ENCODE measurements at regions not wholly inside any gene's neighbourhood (a gene's known extent, or its start where the extent isn't known, plus 50 kb on each side); places are given as distances from the start of the nearest gene placed in this dataset.

DNA sequence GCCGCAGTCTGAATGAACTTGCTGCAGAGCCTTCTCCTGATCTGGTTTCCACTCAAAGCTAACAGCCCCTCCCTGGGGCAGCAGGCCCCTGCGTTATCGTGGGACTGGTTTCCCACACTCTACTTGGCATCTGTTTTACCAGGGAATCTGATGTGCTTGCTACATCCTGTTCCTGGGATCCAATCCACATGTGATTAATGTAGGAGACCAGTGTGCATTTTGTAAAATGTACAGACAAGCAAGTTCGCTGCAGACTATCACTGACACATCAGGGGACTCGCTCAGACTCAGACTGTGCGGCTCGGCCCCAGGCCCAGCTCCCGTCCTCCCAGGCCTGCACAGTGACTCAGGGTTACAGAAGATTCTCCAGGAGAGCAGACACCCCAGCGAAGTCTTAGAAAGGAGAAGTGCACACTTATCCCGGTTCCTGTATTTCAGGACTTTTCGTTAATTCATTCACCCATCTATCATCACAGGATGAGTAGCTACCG lies 340.1 kb downstream of the MATN1 start:
- no peak for DNase-seq (ENCODE audit: low spot score)
- no peak for FAIRE-seq

DNA sequence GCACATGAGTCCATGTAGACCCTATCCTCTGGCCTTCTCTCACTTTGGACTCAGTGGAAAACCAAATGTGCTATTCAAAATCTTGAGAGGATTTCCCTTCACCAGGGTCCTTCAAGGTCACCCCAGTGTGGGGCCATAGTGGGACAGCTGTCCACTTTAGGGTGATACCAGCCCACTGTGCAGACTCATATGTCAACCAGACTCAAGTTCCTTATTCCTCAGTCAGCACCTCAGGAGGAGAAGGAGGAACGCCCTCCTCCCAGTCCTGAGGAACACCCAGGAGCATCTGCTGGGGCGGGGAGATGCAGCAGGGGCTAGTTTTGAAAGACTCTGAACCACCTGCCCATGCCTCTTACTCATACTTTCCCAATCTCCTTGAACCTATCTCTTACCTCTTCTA lies 340.9 kb downstream of the MATN1 start:
- no peak for FAIRE-seq
- DNase-seq (ENCODE audit: low spot score): no peak

DNA sequence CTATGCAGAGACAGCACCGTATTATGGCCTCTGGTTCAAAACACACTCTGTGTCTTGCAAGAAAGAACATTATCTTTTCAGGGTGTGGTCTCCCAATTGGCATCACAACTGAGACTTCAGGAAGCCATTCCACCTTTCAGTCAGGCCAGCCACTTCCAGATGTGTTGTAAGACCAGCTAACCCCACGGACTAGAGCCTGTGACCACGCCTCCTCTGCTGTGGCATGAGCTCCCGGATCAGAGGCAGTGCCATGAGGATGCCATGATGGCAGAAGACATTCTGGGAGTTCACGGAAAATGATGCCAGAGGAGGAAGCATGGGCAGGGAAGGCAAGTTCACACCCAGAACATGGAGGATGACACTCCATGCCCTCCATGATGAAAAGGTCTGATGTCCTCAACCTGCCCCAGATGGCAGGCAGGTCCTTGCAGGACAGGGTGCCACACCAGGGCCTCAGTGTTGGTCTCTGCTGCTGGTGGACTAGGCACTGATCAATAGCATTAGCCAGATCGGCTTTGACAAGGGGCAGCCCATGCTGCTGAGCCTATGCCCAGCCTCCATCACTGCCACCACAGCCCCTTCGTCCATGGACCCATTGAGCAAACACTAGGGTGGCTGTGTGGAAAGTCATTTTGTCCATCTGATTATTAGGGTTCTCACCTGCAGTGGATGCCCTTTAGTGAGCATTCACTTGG lies 341.6 kb downstream of the MATN1 start:
- FAIRE-seq (no peak), DNase-seq (ENCODE audit: low spot score) (no peak)

DNA sequence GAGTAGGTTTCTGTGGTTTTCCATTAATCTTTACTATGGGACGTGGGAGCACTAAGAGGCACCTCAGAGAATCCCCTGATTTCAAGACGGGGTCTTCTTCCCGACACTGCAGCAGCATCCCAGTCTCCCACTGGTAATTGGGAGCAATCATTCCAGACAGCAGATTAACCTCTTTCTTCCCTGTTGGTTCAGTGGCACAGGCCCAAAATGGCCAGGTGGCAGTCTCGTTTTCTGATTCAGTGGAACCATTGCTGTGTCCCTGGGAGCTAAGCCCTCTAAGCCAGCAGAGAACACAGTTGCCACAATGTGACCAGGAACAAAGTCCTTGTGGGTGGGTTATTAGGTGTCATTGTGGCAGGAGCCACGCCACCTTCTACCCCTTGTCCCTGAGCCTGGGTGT lies 342.1 kb downstream of the MATN1 start:
- FAIRE-seq (no peak), DNase-seq (ENCODE audit: low spot score) (no peak)

GRCh38 chr1:30380625-30380984 lies 342.8 kb downstream of the MATN1 start:
- no peak for FAIRE-seq
- DNase-seq (ENCODE audit: low spot score): no peak

- DNase-seq (ENCODE audit: low spot score) (peak; percentile 63), FAIRE-seq (peak; percentile 43)
These were observed 343.4 kb downstream of the MATN1 start for GRCh38 chr1:30379684-30380624.

DNA sequence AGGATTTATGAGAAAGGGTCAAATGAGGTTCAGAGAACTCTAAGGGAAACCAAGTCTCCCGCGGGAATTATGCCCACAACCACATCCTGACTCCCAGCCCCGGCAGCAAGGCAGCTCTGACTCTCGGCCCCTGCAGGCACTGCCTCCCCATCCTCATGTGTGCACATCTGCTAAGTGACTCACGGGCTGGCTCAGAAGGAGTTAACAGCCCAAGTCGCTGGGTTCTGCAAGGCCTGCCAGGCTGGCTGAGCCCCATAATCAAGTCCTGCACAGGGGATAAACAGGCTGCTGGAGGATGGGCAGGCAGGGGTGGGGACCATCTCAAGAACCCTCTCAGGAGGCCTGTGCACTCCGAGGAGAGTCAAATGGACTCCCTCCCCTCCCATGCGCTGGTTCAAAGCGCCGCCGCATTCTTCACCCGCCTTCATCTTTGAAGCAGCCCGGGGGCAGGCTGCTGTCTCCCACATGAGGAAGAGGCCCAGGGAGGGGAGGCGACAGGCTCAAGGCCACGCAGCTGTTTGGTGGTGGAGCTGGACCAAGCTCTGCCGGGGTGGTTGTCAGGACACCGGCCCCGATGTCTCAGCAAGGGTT lies 344.3 kb downstream of the MATN1 start:
- no peak for FAIRE-seq
- peak; percentile 79 for DNase-seq (ENCODE audit: low spot score)

DNA sequence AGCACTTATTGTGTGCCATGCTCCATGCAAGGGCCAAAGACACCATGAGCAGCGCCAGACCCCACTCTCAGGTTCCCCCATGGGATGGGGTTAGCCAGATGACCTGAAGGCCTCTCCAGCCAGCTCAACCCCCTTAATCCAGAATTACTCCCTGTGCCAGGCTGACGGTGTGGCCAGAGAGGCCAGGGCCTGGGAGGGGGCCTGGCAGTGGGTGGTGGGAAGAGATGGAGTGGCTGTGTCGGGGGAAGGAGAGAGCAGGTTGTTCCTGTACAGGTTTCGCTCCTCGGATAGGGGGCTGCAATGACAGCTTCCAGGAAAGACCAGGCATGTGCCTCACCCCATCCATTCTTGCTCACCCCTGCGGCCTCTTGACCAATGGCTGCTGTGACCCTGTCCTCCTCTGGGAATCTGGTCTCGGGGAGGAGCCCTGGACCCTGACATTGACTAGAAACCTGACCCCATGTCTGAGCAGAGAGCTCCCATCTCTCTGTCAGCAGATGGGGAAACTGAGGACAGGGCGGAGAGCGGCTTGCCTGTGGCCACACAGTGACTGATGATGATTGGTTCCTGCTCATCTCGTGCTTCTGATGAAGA lies 345.3 kb downstream of the MATN1 start:
- FAIRE-seq (no peak), DNase-seq (ENCODE audit: low spot score) (no peak)

- DNase-seq (ENCODE audit: low spot score) (no peak), FAIRE-seq (no peak)
These were observed 346.0 kb downstream of the MATN1 start for GRCh38 chr1:30377230-30378002.

- FAIRE-seq (no peak), DNase-seq (ENCODE audit: low spot score) (no peak)
These were observed 347.2 kb downstream of the MATN1 start for GRCh38 chr1:30376054-30376697.

DNA sequence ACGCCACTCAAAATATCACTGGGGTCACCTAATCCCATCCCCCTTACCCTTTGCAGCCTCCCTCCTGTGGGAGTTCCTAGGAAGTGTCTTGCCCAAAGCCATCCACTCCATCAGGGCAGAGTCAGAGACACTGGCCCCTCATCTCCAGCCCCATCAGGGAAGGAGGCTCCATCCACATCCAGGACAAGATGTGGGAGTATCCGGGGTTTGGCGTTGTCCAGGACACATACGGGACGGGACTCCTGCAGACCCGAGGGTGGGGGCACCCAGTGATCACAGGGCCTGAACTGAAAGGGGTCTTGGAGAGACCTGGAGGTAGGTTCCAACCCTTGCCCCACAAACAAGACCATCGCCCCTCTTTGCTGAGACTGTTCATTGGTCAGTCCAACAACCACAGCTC lies 348.2 kb downstream of the MATN1 start:
- no peak for FAIRE-seq
- DNase-seq (ENCODE audit: low spot score): no peak

GRCh38 chr1:30374400-30375070 lies 348.9 kb downstream of the MATN1 start:
- FAIRE-seq (no peak), DNase-seq (ENCODE audit: low spot score) (no peak)

- DNase-seq (ENCODE audit: low spot score): no peak
- no peak for FAIRE-seq
These were observed 349.6 kb downstream of the MATN1 start for GRCh38 chr1:30373471-30374399.

DNA sequence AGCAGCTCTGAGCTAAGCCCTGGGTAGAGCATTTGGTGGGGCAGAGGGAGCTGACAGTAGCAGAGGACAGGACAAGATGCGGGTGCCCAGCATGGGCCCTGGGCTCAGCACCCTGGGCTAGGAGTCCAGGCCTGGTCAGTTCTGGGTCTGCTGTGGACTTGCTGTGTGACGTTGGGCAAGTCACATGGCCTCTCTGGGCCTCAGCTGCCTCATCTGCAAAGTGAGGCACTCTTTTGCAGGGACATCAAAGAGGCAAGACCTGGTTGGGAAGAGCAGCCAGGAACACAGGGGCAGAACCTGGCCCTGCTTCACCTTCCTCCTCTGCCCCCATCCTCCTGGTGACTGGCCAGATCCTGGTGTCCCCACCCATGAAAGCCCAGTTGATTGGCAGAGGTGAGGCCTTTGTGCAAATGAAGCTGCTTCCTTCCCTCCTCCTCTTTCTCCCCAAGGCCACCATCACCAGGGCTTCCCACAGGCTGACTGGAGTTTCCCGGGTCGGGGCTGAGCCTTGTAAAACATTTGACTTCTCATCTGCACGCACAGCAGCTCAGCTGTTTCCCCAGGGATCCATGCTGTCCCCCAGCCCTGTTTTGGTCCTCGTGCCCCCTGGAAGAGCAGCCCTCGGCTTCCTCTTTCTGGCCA lies 350.5 kb downstream of the MATN1 start:
- FAIRE-seq: no peak

GRCh38 chr1:30371888-30372791 lies 351.2 kb downstream of the MATN1 start:
- DNase-seq (ENCODE audit: low spot score) (no peak), FAIRE-seq (no peak)

More for the DNA sequence above, 350.5 kb downstream of the MATN1 start:
- no peak for DNase-seq (ENCODE audit: low spot score)

DNA sequence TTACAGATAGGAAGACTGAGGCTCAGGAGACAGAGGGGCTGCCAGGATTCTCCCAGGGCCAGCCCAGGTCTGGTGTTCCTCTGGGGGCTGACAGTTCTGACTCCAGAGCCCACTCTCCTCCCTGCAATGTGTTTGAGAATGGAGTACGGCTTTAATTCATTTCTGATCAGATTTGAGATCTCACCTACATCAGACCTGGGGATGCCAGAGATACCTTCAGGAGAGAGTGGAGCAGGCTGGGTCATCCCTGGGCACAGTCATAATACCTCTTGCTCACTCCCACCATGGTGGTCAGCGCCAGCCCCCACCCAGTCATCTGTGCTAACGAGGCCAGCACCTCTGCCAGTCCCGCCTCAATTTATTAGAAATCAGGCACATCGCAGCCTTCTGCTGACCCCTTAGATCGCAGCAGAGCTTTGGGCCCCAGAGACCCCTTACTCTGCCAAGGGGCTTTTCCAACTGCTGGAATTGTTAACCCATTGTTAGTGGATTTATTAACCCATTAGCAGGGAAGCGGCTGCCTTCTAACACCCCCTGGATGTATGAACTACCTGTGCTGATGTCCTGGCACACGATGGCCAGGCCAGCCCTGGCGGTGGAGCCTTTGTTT lies 352.1 kb downstream of the MATN1 start:
- FAIRE-seq (no peak), DNase-seq (ENCODE audit: low spot score) (no peak)

All from RCC 7860 (cell line).